ENCODE measurements at regions not wholly inside any gene's neighbourhood (a gene's known extent, or its start where the extent isn't known, plus 50 kb on each side); places are given as distances from the start of the nearest gene placed in this dataset.

GRCh38 chr12:67920413-67920812, 68.8 kb upstream of the IFNG-AS1 start:
- no peak for TF ChIP-seq POLR2AphosphoS5 (IDR thresholded peaks at IDR 0.05)
- no peak for TF ChIP-seq CTCF (IDR thresholded peaks at IDR 0.05)

Data from gastroesophageal sphincter (tissue), 3 donors.